HG02884 (cell line): ENCODE measurements at regions not wholly inside any gene's neighbourhood (a gene's known extent, or its start where the extent isn't known, plus 50 kb on each side); places are given as distances from the start of the nearest gene placed in this dataset.
"Not testable (repeated sequence)": the region's sequence is repeated elsewhere in the genome, so short reads cannot be mapped to it uniquely, and the experiment has no call there.

Source experiments
- ATAC-seq: cut with Tn5 transposase; IDR thresholded peaks from one replicate; pipeline ENCODE4 v1.9.1; 2021; ENCODE audit warnings: mild to moderate bottlenecking, moderate library complexity; ENCODE audit not compliant: unreplicated experiment

- no peak for ATAC-seq
These were observed 275.3 kb upstream of the SLC14A2 start for GRCh38 chr18:45339810-45340550.

- ATAC-seq = no peak
These were observed 274.4 kb upstream of the SLC14A2 start for GRCh38 chr18:45340884-45341283.

GRCh38 chr18:45341454-45341853, 273.8 kb upstream of the SLC14A2 start:
- no peak for ATAC-seq

- no peak for ATAC-seq
These were observed 273.1 kb upstream of the SLC14A2 start for GRCh38 chr18:45342166-45342565.

- no peak for ATAC-seq
These were observed 272.6 kb upstream of the SLC14A2 start for GRCh38 chr18:45342653-45343052.

GRCh38 chr18:45343365-45343764, 271.9 kb upstream of the SLC14A2 start:
- ATAC-seq = no peak

- ATAC-seq = not testable (repeated sequence)
These were observed 270.6 kb upstream of the SLC14A2 start for GRCh38 chr18:45344680-45345079.

- ATAC-seq = no peak
These were observed 266.3 kb upstream of the SLC14A2 start for GRCh38 chr18:45349019-45349418.

GRCh38 chr18:45349467-45349866, 265.8 kb upstream of the SLC14A2 start:
- no peak for ATAC-seq

- ATAC-seq = no peak
These were observed 264.7 kb upstream of the SLC14A2 start for GRCh38 chr18:45350404-45351156.

- no peak for ATAC-seq
These were observed 262.4 kb upstream of the SLC14A2 start for GRCh38 chr18:45352874-45353273.

GRCh38 chr18:45353530-45353929, 261.7 kb upstream of the SLC14A2 start:
- ATAC-seq = no peak

- peak; percentile 67 for ATAC-seq
These were observed 259.2 kb upstream of the SLC14A2 start for GRCh38 chr18:45355944-45356520.

- no peak for ATAC-seq
These were observed 257.4 kb upstream of the SLC14A2 start for GRCh38 chr18:45357686-45358470.

GRCh38 chr18:45359275-45360009, 255.8 kb upstream of the SLC14A2 start:
- ATAC-seq = no peak

- no peak for ATAC-seq
These were observed 254.0 kb upstream of the SLC14A2 start for GRCh38 chr18:45361125-45361851.

- ATAC-seq = no peak
These were observed 252.1 kb upstream of the SLC14A2 start for GRCh38 chr18:45363196-45363595.

- no peak for ATAC-seq
These were observed 249.4 kb upstream of the SLC14A2 start for GRCh38 chr18:45365835-45366234.

- ATAC-seq = no peak
These were observed 244.8 kb upstream of the SLC14A2 start for GRCh38 chr18:45370255-45371010.
